SK-N-SH (cell line): ENCODE measurements at regions not wholly inside any gene's neighbourhood (a gene's known extent, or its start where the extent isn't known, plus 50 kb on each side); places are given as distances from the start of the nearest gene placed in this dataset.

Experiments used
- CHD2 ChIP-seq: fragments of 150-350 bp; IDR thresholded peaks from 2 replicates; pipeline ENCODE4 v1.6.1; 2018; ENCODE audit warnings: low read length; ENCODE audit not compliant: partially characterized antibody
- CTCF ChIP-seq: fragments of 200-600 bp; sonication (generic); IDR thresholded peaks from 2 replicates; pipeline ENCODE4 v1.6.1; 2017; ENCODE audit warnings: antibody characterized with exemption, mild to moderate bottlenecking, moderate library complexity
- EP300 ChIP-seq, 2 experiments: IDR thresholded peaks; 2 replicates each; pipeline versions ENCODE4 v1.4.0 to v1.6.1; 2012; ENCODE audit warnings: borderline replicate concordance in 1 of 2, low read depth in 1 of 2, low read length in 1 of 2
- IRF3 ChIP-seq: fragments of 150-350 bp; IDR thresholded peaks from 2 replicates; pipeline ENCODE4 v1.6.1; 2016; ENCODE audit warnings: mild to moderate bottlenecking, low read depth, low read length
- MXI1 ChIP-seq: IDR thresholded peaks from 2 replicates; pipeline ENCODE4 v1.6.1; 2012; ENCODE audit warnings: mild to moderate bottlenecking, low read depth, low read length, improper control_type of control experiment
- POLR2AphosphoS5 ChIP-seq: IDR thresholded peaks from 2 replicates; pipeline ENCODE4 v1.6.1; 2012; ENCODE audit warnings: low read depth, low read length
- RAD21 ChIP-seq: IDR thresholded peaks from 2 replicates; pipeline ENCODE4 v1.6.1; 2012; ENCODE audit warnings: mild to moderate bottlenecking, low read length
- RCOR1 ChIP-seq: fragments of 150-350 bp; IDR thresholded peaks from 2 replicates; pipeline ENCODE4 v1.6.1; 2017; ENCODE audit warnings: antibody characterized with exemption, low read length
- TAF1 ChIP-seq: IDR thresholded peaks from 2 replicates; pipeline ENCODE4 v1.6.1; 2012; ENCODE audit warnings: low read depth, mild to moderate bottlenecking, low read length, moderate library complexity, borderline replicate concordance
- YY1 ChIP-seq: IDR thresholded peaks from 2 replicates; pipeline ENCODE4 v1.4.0; 2012; ENCODE audit warnings: low read depth, mild to moderate bottlenecking
- TF ChIP-seq, protein P1 (sequence below): IDR thresholded peaks from 2 replicates; pipeline ENCODE4 v1.4.0; 2012; ENCODE audit warnings: low read depth, borderline replicate concordance
- TF ChIP-seq, protein P2 (sequence below): IDR thresholded peaks from 2 replicates; pipeline ENCODE4 v1.6.1; 2012; ENCODE audit warnings: mild to moderate bottlenecking, low read depth, low read length, moderate library complexity
- TF ChIP-seq, protein P3 (sequence below): IDR thresholded peaks from 2 replicates; pipeline ENCODE4 v1.4.0; 2012; ENCODE audit warnings: low read depth, borderline replicate concordance

GRCh38 chr2:8535821-8536685, 145.8 kb upstream of the ID2 start:
- TF ChIP-seq CTCF, result no peak
- TF ChIP-seq CHD2, result no peak
- TF ChIP-seq, protein P1, sequence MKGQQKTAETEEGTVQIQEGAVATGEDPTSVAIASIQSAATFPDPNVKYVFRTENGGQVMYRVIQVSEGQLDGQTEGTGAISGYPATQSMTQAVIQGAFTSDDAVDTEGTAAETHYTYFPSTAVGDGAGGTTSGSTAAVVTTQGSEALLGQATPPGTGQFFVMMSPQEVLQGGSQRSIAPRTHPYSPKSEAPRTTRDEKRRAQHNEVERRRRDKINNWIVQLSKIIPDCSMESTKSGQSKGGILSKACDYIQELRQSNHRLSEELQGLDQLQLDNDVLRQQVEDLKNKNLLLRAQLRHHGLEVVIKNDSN, result no peak
- TF ChIP-seq, protein P2, sequence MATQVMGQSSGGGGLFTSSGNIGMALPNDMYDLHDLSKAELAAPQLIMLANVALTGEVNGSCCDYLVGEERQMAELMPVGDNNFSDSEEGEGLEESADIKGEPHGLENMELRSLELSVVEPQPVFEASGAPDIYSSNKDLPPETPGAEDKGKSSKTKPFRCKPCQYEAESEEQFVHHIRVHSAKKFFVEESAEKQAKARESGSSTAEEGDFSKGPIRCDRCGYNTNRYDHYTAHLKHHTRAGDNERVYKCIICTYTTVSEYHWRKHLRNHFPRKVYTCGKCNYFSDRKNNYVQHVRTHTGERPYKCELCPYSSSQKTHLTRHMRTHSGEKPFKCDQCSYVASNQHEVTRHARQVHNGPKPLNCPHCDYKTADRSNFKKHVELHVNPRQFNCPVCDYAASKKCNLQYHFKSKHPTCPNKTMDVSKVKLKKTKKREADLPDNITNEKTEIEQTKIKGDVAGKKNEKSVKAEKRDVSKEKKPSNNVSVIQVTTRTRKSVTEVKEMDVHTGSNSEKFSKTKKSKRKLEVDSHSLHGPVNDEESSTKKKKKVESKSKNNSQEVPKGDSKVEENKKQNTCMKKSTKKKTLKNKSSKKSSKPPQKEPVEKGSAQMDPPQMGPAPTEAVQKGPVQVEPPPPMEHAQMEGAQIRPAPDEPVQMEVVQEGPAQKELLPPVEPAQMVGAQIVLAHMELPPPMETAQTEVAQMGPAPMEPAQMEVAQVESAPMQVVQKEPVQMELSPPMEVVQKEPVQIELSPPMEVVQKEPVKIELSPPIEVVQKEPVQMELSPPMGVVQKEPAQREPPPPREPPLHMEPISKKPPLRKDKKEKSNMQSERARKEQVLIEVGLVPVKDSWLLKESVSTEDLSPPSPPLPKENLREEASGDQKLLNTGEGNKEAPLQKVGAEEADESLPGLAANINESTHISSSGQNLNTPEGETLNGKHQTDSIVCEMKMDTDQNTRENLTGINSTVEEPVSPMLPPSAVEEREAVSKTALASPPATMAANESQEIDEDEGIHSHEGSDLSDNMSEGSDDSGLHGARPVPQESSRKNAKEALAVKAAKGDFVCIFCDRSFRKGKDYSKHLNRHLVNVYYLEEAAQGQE, result no peak
- TF ChIP-seq EP300 (IDR thresholded peaks at IDR 0.05; ENCODE audit: borderline replicate concordance in 1 of 2, low read depth in 1 of 2, low read length in 1 of 2), result no peak
- TF ChIP-seq TAF1, result no peak
- TF ChIP-seq YY1, result no peak
- TF ChIP-seq, protein P3, sequence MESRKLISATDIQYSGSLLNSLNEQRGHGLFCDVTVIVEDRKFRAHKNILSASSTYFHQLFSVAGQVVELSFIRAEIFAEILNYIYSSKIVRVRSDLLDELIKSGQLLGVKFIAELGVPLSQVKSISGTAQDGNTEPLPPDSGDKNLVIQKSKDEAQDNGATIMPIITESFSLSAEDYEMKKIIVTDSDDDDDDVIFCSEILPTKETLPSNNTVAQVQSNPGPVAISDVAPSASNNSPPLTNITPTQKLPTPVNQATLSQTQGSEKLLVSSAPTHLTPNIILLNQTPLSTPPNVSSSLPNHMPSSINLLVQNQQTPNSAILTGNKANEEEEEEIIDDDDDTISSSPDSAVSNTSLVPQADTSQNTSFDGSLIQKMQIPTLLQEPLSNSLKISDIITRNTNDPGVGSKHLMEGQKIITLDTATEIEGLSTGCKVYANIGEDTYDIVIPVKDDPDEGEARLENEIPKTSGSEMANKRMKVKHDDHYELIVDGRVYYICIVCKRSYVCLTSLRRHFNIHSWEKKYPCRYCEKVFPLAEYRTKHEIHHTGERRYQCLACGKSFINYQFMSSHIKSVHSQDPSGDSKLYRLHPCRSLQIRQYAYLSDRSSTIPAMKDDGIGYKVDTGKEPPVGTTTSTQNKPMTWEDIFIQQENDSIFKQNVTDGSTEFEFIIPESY, result no peak
- TF ChIP-seq RCOR1, result no peak
- TF ChIP-seq POLR2AphosphoS5, result no peak
- no peak for TF ChIP-seq IRF3
- TF ChIP-seq MXI1, result no peak
- TF ChIP-seq RAD21, result no peak
